ENCODE measurements at regions not wholly inside any gene's neighbourhood (a gene's known extent, or its start where the extent isn't known, plus 50 kb on each side); places are given as distances from the start of the nearest gene placed in this dataset.

DNA sequence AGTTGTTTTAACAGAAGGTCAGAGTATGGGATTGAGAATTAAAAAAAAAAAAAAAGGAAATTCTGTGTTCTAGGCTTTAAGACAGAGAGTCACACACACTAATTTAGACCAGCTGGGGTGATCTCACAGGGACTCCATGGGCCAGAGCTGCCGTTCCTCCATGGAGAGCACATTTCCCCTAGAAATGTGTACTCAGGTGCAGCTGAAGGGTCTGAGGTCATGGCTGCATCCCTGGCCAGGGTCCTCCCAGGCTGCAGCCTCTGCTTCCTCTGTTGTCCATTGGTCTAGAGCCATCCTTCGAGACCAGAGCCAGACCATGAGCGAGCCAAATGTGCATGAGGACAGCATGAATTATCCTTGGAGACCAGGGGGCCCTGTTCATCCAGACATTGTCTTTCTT lies 190.1 kb upstream of the TNP1 start:
- no peak for DNase-seq

GRCh38 chr2:217049422-217049821 lies 189.6 kb upstream of the TNP1 start:
- DNase-seq: no peak

GRCh38 chr2:217048730-217049129 lies 188.9 kb upstream of the TNP1 start:
- DNase-seq: no peak

- DNase-seq: no peak
Observed at GRCh38 chr2:217047631-217048030, 187.8 kb upstream of the TNP1 start.

- no peak for DNase-seq
Observed at GRCh38 chr2:217047209-217047608, 187.3 kb upstream of the TNP1 start.

GRCh38 chr2:217045700-217046475 lies 186.0 kb upstream of the TNP1 start:
- no peak for DNase-seq

- no peak for DNase-seq
Observed at GRCh38 chr2:217040099-217040498, 180.2 kb upstream of the TNP1 start.

DNA sequence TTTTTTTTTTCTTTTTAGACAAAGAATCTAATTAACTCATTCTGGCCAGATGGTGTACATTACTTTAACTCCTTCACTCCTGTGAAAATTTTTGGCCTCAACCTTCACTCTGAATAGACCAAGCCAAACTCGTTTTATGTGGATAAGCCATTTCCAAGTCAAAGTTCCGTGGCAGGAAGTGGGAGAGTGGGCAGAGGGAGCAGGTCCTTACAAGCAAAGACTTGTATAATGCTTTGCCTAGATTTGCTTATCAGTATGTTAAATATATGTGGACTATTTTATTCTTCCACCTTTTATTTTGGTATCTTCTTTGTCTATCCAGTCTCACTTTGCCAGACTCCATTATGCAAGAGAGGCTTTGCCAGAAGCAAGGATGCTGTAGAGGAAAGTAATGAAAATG lies 178.1 kb upstream of the TNP1 start:
- DNase-seq: no peak

GRCh38 chr2:217037353-217037752 lies 177.5 kb upstream of the TNP1 start:
- DNase-seq: no peak

GRCh38 chr2:217035967-217036366 lies 176.1 kb upstream of the TNP1 start:
- DNase-seq: no peak

- DNase-seq: no peak
Observed at GRCh38 chr2:217033186-217033585, 173.3 kb upstream of the TNP1 start.

DNA sequence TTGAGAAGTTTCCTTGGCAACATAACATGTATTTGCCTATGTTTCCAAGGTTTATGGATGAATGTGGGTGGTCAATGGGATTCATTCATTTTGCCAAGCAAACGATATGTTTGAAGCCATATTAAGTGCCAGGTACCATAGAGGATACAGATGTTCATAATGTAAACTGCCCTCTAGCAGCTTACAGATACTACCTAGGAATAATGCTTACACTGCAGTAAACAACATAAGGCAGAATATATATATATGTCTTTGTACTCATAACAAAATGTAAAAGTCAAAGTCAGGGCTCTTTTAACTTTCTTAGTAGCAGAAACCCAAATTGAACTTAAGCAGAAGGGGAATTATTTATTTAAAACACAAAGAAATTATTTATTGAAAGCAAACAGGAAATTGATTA lies 171.6 kb upstream of the TNP1 start:
- no peak for DNase-seq

DNA sequence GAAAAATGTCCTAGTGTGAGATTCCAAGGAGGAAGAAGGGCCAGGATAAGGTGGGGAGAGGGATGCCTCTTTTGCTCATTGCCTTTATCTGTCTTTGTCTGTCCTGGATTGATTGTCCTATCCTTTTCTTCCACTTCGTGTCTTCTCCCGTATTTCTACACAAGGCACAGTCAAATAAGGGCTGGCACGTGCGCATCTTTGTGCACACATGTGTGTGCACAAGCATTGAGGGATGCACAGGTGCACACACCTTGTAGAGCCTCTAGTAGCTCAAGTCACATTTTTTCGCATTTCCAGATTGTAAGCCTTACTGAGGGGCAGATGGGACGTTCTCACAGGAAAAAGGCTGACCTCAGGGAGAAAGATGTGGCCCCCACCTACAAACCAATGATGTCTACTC lies 170.2 kb upstream of the TNP1 start:
- DNase-seq: no peak

GRCh38 chr2:217028128-217028527 lies 168.3 kb upstream of the TNP1 start:
- no peak for DNase-seq

DNA sequence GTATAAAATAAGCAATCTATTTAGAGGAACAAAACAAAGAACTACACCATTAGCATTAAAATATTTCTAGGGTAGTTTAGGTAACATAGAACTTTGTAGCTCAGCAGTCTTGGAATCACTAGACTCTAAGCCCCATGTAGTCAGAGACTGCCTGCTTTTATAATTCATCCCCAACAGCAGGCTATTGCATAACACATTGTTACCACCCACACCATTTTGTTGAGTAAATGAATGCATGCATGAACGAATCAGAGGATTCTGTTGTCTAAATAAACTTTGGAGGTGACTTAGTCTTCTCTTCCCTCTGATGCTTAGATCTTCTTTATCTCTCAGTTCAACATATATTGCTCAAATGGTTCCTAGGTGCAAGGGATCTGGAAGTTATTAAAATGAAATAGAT lies 167.6 kb upstream of the TNP1 start:
- no peak for DNase-seq

GRCh38 chr2:217026569-217026968 lies 166.7 kb upstream of the TNP1 start:
- DNase-seq: no peak

- DNase-seq: no peak
Observed at GRCh38 chr2:217026161-217026560, 166.3 kb upstream of the TNP1 start.

DNA sequence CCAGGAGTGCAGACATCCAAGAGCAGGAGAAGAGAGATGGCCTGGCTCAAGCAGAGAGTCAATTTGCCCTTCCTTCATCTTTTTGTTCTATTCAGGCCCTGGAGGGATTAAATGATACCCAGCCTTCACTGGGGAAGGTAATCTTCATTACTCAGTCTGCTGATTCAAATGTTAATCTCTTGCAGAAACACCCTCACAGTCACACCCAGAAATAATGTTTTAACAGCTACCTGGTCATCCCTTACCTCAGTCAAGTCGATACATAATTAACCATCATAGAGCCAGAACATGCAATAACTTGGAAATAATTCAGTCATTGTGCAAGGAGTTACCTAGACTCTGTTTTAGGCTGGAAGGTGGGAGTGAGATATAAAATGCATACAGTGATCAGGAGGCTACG lies 163.7 kb upstream of the TNP1 start:
- DNase-seq: no peak

GRCh38 chr2:217017456-217018252 lies 157.8 kb upstream of the TNP1 start:
- no peak for DNase-seq

DNA sequence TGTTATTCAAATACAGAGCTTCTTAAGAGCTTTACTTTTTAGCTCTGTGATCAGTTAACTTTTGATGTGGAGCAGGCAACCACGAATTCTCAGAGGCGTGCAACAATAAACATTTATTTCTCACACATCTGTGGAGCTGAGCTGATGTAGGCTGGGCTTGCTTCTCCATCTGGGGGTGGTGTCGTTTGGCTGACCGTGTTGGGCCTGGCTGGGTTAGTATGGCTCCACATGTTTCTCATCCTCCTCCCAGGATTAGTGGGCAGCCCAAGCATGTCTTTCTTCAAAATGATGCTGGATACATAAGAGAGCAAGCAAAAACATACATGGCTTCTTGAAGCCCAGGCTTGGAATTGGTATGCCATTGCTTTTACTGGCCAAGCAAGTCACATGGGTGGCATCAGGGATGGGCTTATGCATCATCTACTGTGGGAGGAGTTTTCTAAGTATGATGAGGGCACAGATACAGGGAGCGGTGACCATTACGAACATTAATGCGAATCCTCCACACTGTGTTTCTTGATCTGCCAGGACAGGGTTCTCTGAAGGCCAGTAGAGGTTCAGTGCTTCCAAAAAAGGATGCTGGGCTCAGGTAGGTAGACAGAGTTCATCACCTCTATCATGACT lies 157.0 kb upstream of the TNP1 start:
- no peak for DNase-seq

GRCh38 chr2:217014328-217015105 lies 154.7 kb upstream of the TNP1 start:
- no peak for DNase-seq

DNA sequence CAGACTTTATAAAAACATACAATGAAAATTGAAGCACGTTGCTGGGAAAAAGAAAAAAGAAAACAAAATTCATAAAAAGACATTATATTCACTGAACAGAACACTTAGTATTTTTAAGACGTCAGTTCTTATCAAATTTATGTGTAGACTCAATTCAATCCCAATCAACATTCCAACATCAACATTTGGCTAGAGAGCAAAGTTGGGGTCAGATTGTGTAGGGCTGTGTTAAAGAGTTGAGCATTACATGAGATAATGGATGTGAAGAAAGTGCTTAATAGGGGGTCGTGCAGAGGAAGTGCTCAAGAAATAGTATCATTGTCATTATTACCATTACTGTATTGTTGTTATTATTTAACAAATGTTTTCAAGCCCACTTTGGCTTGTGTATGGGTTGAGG lies 154.1 kb upstream of the TNP1 start:
- no peak for DNase-seq

- no peak for DNase-seq
Observed at GRCh38 chr2:217011576-217011975, 151.7 kb upstream of the TNP1 start.
